Fibroblast of mammary gland (primary cell): ENCODE measurements at regions not wholly inside any gene's neighbourhood (a gene's known extent, or its start where the extent isn't known, plus 50 kb on each side); places are given as distances from the start of the nearest gene placed in this dataset.

Experiments
- DNase-seq: peaks from one replicate; pipeline ENCODE4 v3.0.0-alpha.2; 2010; ENCODE audit warnings: low read depth
- H3K4me3 ChIP-seq: 2 replicates; pipeline ENCODE4 v1.5.1; 2011; ENCODE audit warnings: low read depth, mild to moderate bottlenecking, low read length, moderate library complexity; ENCODE audit not compliant: control insufficient read depth
- CTCF ChIP-seq: conservative IDR thresholded peaks from 2 replicates; pipeline ENCODE4 v1.5.1; 2011; ENCODE audit warnings: low read depth, low read length, inconsistent platforms; ENCODE audit not compliant: control insufficient read depth, insufficient read depth

- TF ChIP-seq CTCF = no peak
- no peak for DNase-seq
Observed at GRCh38 chr5:67297802-67298532, 101.4 kb upstream of the CD180 start.

DNA sequence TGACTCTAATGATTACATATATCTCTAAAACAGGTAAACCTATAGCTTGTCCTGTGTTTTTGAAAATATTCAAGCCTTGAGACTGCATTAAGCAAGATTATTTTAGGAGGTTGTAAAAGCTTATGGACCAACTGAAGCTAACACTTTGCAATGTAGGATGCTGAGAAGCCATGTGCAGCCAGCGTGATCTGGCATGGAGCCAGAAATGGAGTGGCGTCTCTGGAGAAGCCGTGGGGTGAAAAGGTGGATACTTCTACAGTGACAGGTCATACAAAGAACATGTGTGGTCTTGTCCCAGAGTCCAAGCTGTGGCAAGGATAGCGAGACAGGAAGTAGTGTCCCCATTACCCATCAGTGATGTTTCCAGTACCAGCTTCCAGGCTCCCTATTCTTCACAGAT, 100.8 kb upstream of the CD180 start:
- H3K4me3 ChIP-seq = no peak overlapping the region
- DNase-seq = no peak
- TF ChIP-seq CTCF = no peak

More at GRCh38 chr5:67297802-67298532, 101.4 kb upstream of the CD180 start:
- no peak overlapping the region for H3K4me3 ChIP-seq

- no peak for DNase-seq
- no peak for TF ChIP-seq CTCF
- H3K4me3 ChIP-seq = no peak overlapping the region
Observed at GRCh38 chr5:67294266-67294938, 97.8 kb upstream of the CD180 start.

DNA sequence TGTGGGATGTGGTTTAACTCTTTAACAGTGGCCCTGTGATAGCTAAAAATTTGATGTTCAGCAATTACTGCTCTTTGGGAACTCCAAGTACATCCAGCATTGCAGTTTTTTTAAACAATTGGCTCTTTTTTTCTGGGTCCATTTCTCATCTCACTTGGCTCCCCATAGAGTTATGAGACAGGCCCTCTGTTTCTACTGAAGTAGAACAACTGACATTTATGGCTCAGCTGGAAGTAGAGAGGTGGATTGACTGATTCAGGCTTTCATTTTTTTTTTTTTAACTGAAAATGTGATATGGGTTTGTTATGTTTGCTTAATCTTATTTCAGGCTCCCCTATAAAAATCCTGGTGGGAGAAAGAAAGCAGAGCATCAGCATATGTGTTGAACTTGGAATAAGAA, 96.6 kb upstream of the CD180 start:
- no peak for TF ChIP-seq CTCF
- DNase-seq = no peak
- H3K4me3 ChIP-seq = no peak overlapping the region

- no peak for TF ChIP-seq CTCF
- DNase-seq = no peak
- no peak overlapping the region for H3K4me3 ChIP-seq
Observed at GRCh38 chr5:67292201-67292940, 95.8 kb upstream of the CD180 start.

DNA sequence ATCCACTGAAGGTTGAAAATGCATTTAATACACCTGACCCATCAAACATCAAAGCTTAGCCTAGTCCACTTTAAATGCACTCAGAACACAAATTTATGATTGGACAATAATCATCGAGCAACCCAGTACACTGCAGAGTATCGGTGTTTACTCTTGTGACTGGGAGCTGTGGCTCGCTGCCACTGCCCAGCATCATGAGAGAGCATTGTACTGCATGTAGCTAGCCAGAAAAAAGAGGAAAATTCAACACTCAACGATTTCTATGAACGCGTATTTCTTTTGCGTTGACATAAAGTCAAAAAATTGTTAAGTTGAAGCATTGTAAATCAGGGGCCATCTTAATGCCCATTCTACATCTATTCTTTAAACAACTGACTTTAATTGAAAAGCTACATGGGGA, 95.1 kb upstream of the CD180 start:
- no peak for TF ChIP-seq CTCF
- no peak for DNase-seq
- H3K4me3 ChIP-seq = no peak overlapping the region
